Stimulated activated CD4-positive, alpha-beta T cell treated with anti-CD3 and anti-CD28 coated beads, Interleukin-2, amount 100 ng/mL, for 24 hours (primary cell): ENCODE measurements at regions not wholly inside any gene's neighbourhood (a gene's known extent, or its start where the extent isn't known, plus 50 kb on each side); places are given as distances from the start of the nearest gene placed in this dataset.
"Not testable (repeated sequence)": the region's sequence is repeated elsewhere in the genome, so short reads cannot be mapped to it uniquely, and the experiment has no call there.

Experiments used
- DNase-seq, 2 donors: peaks; one replicate each; pipeline ENCODE4 v3.0.0-alpha.2; 2020

DNA sequence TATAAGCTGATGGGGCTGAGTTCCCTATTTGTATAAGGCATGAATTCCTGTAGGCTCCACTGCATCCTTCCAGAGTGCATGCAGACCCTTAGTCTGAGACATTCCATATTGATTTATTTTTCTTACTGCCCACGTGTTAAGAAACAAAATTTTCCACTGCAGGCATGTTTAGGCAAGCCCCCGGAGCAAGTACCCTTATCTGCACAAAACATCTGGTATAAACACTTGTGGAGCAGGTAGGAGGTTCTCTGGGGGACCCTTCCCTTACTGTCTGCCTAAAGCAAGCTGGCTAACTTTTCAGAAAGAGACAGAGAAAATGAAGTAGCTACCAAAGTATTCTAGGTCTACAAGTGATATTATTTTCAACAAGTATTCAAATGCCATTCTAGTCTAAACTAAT is 571.0 kb upstream of the TPTE start:
- not testable (repeated sequence) for DNase-seq

GRCh38 chr21:9958791-9959190 is 562.6 kb upstream of the TPTE start:
- DNase-seq, result not testable (repeated sequence)

DNA sequence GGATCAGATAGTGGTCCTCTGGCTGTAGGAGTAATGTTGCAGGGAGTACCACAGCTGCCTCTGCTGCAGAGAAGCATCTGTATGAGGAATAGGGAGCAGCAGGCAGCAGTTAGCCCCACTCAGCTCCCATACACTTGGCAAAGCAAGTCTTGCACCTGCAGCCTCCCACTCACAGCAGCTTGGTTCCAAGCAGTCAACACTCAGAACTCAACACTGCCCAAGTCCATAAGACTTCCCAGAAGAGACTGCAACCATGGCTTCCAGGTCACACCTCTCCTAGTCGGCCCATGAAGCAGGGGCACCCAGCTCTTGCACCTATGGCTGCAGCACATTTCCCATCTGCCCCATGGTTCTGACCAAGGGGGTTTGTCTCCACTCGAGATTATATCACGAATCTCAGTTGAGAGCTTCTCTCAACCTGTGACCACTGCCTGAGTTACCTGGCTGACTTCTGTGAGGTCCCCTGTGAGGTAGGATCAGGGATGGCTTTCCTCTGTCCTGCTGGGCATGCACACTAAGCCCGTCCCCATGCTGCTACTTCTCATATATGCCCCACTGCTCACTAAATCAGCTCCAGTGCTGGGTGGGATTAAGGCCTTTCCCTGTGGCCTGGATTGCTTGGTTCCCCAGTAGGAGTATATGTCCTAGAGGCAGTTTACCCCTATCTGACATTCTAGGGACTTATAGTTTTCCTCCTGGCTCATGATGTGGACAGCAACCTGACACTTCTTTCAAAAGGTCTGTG is 562.0 kb upstream of the TPTE start:
- not testable (repeated sequence) for DNase-seq

- not testable (repeated sequence) for DNase-seq
These were observed 552.0 kb upstream of the TPTE start for GRCh38 chr21:9969399-9969798.

- not testable (repeated sequence) for DNase-seq
These were observed 549.4 kb upstream of the TPTE start for GRCh38 chr21:9972018-9972417.

DNA sequence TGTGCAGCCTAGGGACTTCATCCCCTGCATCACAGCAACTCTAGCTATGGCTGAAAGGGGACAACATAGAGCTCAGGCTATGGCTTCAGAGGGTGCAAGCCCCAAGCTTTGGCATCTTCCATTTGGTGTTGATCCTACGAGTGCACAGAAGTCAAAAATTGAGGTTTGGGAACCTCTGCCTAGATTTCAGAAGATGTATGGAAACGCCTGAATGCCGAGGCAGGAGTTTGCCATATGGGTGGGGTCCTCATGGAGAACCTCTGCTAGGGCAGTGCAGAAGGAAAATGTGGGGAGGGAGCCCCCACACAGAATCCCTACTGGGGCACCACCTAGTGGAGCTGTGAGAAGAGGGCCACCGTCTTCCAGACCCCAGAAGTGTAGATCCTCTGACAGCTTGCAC is 543.0 kb upstream of the TPTE start:
- not testable (repeated sequence) for DNase-seq

DNA sequence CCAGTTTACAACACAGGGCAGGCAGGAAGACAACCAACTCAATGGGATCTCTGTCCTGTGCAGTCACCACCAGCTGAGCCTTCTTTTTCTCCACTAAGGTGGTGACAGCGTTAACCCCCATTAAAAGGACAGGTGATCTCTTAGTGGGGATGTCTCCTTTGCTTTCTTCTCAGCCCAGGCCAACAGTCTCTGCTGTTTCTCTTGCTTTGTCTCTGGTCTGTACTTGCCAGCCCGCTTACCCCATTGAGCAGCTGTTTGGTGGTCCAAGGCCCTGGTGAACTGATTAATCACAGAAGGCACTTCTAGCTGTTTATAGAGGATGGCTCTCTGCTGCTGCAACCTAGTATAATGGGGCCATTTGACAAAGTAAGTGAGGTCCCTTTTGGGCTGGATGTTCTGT is 523.9 kb upstream of the TPTE start:
- DNase-seq, result not testable (repeated sequence)

- not testable (repeated sequence) for DNase-seq
These were observed 518.5 kb upstream of the TPTE start for GRCh38 chr21:10002762-10003313.

GRCh38 chr21:10005791-10006190 is 515.6 kb upstream of the TPTE start:
- DNase-seq, result not testable (repeated sequence)

DNA sequence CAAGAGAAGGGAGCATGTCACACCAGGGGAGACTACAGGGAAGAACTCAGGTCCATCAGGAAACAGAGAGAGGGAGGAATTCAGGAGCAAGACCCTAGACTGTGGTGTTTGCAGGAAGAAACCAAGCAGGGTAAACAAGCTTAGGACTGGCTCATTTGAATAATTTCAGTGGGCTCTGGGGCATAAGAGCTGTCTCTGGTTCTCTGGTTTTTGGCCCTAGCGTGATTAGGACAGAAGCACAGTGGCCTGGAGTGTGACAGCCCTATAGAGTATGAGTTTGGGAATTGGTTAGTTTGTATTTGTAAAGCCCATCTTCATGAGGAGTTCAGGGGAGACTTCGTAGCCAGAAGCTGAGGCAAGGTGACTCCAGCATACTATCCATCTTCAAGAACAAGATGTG is 504.4 kb upstream of the TPTE start:
- not testable (repeated sequence) for DNase-seq

DNA sequence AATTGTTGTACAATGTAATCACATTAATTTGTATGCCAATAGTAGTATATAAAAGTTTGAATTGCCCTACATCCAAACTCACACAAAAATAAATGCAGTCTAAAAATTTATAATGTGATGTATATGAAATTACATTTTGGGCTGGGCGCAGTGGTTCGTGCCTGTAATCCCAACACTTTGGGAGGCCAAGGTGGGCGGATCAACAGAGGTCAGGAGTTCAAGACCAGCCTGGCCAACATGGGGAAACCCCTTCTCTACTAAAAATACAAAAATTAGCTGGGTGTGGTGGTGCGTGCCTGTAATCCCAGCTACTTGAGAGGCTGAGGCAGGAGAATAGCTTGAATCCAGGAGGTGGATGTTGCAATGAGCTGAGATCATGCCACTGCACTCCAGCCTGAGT is 503.6 kb upstream of the TPTE start:
- not testable (repeated sequence) for DNase-seq

GRCh38 chr21:10021462-10021861 is 499.9 kb upstream of the TPTE start:
- not testable (repeated sequence) for DNase-seq

- not testable (repeated sequence) for DNase-seq
These were observed 498.6 kb upstream of the TPTE start for GRCh38 chr21:10022745-10023144.
